GM12891 (cell line): ENCODE measurements at regions not wholly inside any gene's neighbourhood (a gene's known extent, or its start where the extent isn't known, plus 50 kb on each side); places are given as distances from the start of the nearest gene placed in this dataset.

Experiments used
- PAX5 ChIP-seq: IDR thresholded peaks from 2 replicates; pipeline ENCODE4 v1.6.1; 2011; ENCODE audit warnings: low read length, moderate library complexity, mild to moderate bottlenecking; ENCODE audit not compliant: insufficient read depth, severe bottlenecking
- POLR2A ChIP-seq: IDR thresholded peaks from 2 replicates; pipeline ENCODE4 v1.6.1; 2011; ENCODE audit warnings: low read depth, low read length, control low read depth
- POLR2AphosphoS5 ChIP-seq: IDR thresholded peaks from 2 replicates; pipeline ENCODE4 v1.6.1; 2011; ENCODE audit warnings: low read depth, low read length, control low read depth
- SPI1 ChIP-seq: IDR thresholded peaks from 2 replicates; pipeline ENCODE4 v1.6.1; 2011; ENCODE audit warnings: low read depth, low read length, control low read depth
- TAF1 ChIP-seq: IDR thresholded peaks from 2 replicates; pipeline ENCODE4 v1.6.1; 2011; ENCODE audit warnings: low read depth, low read length, control low read depth

GRCh38 chr16:17029602-17030350 is 441.0 kb downstream of the XYLT1 start:
- TF ChIP-seq POLR2AphosphoS5 = no peak
- no peak for TF ChIP-seq TAF1
- no peak for TF ChIP-seq POLR2A
- no peak for TF ChIP-seq SPI1
- no peak for TF ChIP-seq PAX5
